ENCODE measurements at regions not wholly inside any gene's neighbourhood (a gene's known extent, or its start where the extent isn't known, plus 50 kb on each side); places are given as distances from the start of the nearest gene placed in this dataset.

DNA sequence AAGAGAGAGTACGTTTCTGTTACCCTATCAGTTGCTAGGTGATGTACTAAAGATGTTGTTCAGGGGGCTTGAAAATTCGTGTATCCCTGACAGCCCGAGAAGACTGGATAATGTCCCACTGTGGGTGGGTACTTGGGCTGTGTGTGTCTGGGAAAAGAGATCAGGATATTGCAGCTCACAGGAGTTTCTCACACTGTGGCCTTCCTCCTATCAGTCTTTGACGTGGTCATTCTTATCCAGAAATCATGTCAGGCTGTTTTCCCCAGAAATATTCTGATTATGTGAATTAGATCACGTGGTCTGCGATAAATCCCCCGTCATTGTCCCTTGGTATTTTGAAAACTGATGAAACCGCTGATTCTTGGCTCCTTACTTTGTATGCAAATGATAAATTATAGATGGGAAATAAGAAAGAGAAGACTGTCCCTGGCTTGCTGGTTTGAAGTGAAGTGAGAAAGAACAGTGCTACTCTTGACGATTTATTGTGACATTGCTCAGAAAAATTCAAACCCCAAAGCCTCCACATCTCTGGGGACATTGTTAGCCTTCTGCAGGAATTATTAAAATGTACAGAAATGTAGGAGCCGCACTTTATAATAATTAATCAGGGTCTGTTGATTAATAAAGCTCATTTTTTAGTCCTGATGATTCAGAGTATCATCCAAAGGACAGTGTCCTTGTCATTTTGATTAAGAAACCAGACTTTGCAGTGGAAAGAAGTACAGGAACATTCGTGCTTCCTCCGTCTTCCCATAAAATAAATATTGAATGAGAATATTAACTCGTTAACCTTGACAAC, 167.5 kb upstream of the TSHZ2 start:
- DNase-seq (ENCODE audit: extremely low read depth, low read depth): no peak
- no peak overlapping the region for H3K4me3 ChIP-seq (replicated peaks; ENCODE audit: low read depth, low read length)
- TF ChIP-seq, protein P1, sequence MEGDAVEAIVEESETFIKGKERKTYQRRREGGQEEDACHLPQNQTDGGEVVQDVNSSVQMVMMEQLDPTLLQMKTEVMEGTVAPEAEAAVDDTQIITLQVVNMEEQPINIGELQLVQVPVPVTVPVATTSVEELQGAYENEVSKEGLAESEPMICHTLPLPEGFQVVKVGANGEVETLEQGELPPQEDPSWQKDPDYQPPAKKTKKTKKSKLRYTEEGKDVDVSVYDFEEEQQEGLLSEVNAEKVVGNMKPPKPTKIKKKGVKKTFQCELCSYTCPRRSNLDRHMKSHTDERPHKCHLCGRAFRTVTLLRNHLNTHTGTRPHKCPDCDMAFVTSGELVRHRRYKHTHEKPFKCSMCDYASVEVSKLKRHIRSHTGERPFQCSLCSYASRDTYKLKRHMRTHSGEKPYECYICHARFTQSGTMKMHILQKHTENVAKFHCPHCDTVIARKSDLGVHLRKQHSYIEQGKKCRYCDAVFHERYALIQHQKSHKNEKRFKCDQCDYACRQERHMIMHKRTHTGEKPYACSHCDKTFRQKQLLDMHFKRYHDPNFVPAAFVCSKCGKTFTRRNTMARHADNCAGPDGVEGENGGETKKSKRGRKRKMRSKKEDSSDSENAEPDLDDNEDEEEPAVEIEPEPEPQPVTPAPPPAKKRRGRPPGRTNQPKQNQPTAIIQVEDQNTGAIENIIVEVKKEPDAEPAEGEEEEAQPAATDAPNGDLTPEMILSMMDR (IDR thresholded peaks at IDR 0.05; ENCODE audit: low read depth, low read length, missing control alignments): no peak

DNA sequence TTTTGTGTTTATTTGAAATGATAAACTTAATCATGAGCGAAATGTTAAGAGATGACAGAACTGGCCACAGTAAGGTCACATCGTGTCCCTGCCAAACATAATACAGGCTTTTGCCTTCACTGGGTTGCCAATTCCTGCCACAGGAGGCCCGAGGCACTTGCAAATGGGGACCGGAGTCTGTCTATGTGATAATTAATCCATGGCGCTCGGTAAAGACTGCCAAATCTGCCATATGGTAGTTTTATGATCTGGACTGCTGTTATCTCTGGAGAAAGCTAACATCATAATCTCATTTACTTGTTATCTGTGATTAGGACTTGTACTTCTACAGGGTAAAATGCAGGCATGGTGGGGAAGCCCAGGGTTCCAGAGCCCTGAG, 170.5 kb upstream of the TSHZ2 start:
- DNase-seq (ENCODE audit: extremely low read depth, low read depth): no peak
- TF ChIP-seq, protein P1 (IDR thresholded peaks at IDR 0.05; ENCODE audit: low read depth, low read length, missing control alignments): no peak
- no peak overlapping the region for H3K4me3 ChIP-seq (replicated peaks; ENCODE audit: low read depth, low read length)

DNA sequence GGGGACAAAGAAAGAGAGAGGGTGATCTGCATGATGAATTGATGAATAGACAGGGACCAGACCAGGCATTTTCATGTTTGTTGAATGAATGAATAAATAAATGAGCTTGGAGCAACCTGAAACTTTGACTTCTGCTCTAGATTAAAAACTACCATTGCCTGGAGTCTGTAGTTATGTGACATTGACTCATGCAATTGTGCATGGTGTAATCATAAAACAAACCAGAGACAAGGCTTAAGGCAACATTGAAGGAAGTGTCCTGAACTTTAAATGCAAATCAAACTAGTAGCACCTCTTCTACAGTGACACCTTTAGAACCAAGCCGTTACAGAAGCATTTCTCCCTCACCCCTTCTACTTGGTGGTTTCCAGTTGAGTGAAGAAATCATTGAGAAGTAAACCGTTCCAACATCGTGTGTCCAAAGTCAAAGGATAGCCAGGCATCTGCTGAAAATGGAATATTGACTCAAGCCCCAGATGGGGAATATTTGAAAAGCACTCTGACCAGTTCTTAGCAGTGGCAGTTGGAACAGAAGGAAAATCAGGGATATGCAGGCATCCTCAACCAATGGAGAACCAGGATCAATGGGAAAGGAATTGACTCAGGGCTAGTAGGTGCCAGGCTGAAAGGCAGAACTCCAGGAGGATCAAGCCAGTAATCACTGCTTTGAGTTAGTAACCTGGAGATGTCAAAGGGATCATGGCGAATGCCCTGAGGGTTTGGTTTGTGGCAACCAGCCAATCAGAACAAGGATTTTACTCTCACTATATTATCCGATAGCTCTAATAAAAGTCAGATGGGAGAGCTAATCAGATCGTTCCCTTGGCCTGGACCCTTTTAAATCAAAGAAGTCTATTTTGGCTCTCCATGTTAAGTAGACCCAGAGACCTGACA, 171.2 kb upstream of the TSHZ2 start:
- TF ChIP-seq, protein P1 (IDR thresholded peaks at IDR 0.05; ENCODE audit: low read depth, low read length, missing control alignments): no peak
- no peak for DNase-seq (ENCODE audit: extremely low read depth, low read depth)
- no peak overlapping the region for H3K4me3 ChIP-seq (replicated peaks; ENCODE audit: low read depth, low read length)

DNA sequence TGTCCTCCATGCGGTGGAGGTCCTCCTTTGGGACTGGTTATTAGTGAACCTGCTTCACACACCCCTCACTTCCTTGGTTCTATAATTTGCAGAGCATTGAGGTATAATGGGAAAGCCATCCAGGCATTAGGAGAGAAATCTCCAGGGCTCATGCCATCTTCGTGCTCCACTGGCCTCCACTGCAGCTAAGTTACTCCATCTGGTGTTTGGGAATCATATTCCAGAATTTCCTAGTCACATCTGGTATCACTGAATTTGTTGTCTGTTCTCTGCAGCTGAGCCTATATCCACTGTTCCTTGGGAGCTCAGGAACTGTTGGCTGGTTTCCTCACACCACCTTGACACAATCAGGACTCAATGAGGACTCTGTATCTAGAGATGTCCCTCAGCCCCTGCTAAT, 173.0 kb upstream of the TSHZ2 start:
- no peak overlapping the region for H3K4me3 ChIP-seq (replicated peaks; ENCODE audit: low read depth, low read length)
- TF ChIP-seq, protein P1 (IDR thresholded peaks at IDR 0.05; ENCODE audit: low read depth, low read length, missing control alignments): no peak
- no peak for DNase-seq (ENCODE audit: extremely low read depth, low read depth)

DNA sequence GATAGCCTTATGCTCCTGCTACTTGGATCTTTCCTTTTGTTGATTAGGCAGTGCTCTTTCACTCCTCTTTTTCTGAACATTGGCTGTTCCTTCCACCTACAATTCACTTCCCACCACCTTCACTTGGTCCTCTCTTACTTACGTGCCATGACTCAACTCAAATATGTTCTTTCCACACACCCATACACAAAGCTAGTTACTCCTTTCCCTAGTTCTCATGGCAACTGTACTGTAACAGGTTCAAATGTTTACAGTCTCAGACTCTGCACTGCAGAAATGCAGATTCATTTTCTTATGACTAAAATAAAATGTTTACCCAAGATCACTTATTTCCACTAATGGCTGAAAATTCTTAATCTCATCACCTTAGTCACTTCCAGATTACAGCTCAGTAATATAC, 174.0 kb upstream of the TSHZ2 start:
- DNase-seq (ENCODE audit: extremely low read depth, low read depth): no peak
- TF ChIP-seq, protein P1 (IDR thresholded peaks at IDR 0.05; ENCODE audit: low read depth, low read length, missing control alignments): no peak

DNA sequence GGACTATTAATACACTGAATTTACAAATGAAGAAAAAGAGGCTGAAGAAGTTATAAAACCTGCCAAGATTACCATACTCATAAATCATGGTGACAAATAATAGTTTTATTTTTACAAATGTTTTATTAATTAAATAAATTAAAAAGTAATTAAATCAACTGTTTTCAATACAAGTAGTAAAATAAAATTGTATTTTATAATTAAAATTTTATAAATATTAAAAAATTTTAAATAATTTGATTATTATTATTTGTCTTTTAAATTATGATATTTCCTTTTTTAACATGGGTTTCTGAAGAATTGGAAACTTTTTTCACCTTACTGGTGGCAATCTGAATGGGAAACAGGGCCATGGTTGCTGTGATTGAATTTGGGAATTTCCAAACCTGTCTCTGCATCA, 177.3 kb upstream of the TSHZ2 start:
- TF ChIP-seq, protein P1 (IDR thresholded peaks at IDR 0.05; ENCODE audit: low read depth, low read length, missing control alignments): no peak
- no peak for DNase-seq (ENCODE audit: extremely low read depth, low read depth)
- no peak overlapping the region for H3K4me3 ChIP-seq (replicated peaks; ENCODE audit: low read depth, low read length)

More for the DNA sequence above, 174.0 kb upstream of the TSHZ2 start:
- no peak overlapping the region for H3K4me3 ChIP-seq (replicated peaks; ENCODE audit: low read depth, low read length)

All from HFF-Myc (cell line).